ENCODE measurements at regions not wholly inside any gene's neighbourhood (a gene's known extent, or its start where the extent isn't known, plus 50 kb on each side); places are given as distances from the start of the nearest gene placed in this dataset.
A peak's percentile ranks its signal among the peaks of the same experiment; 100 is the strongest.
"Not testable (repeated sequence)": the region's sequence is repeated elsewhere in the genome, so short reads cannot be mapped to it uniquely, and the experiment has no call there.

DNA sequence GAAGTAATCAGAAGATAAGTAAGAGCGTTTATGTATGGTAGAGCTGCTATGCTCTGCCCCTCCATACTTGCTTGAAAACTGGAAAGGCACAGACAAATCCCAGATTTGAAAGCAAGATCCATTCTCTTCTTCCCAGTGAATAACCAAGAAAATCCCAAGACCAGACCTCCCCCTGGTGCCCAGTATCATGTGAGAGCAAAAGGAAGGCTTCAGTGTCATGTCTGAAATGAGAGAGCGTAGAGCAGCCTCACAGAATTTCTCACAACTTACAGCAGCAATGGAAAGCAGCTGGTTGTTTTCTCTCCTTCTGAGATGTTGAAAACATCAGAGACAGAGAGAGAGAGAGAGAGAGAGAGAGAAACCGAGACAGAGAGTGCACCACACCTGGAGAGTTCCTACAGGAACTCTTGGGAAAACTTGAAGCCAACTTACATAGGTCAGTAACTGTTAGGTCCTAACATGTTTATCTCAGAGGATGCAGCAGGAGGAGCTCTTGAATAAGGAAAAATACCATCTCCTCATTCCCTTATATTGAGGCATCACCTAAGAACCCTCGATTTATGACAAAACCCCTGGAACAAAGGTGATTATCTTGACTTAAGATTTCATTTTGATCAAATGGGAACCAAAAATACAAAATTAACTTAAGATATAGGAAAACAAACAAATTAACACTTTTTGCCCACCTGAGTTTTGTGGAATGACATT lies 273.3 kb downstream of the NSUN3 start:
- DNase-seq = peak; percentile 3

DNA sequence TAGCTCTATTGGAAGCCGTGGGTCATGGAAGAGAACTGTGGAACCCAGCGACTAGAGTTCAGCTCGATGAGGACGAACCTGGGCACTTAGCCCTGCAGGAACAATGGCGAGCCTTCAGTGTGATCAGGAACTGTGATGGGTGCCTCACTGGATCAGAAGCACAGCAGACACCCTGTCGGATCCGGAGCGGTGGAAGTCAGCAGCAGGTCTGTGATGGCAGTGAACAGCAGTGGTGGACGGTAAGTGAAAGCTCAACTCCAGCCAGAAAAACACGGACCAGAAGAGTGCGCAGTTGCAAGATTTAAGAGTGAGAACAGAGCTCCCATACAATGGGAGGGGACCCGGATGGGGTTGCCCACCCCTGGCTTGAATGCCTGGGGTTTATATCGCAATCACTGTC lies 282.2 kb downstream of the NSUN3 start:
- no peak for DNase-seq

DNA sequence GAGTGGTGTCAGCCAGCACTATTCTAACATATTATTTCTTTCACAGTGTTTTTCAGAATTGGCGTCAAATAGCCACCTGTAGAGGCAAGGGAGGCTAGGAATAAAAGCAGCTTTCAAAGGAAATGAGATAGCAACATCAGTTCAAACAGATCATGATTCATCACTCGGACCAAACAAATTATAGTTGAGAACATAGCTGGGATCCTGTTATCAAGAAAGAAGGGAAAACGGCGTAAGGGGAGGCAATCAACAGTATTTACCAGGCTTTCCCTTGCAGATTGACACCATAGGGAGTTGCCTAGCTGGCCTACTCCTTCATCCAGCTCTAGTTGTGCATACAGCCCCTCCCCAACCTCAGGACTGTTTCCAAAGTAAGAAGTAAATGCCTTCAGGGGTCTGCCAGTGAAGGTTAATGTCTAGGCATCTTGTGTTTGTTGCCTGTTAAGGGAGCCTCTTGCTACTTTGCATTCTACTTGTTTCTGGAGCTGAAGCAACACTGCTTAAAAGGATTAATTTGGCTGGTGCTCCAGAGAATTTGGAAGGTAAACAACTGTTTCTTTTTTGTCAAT lies 286.5 kb downstream of the NSUN3 start:
- DNase-seq = no peak

DNA sequence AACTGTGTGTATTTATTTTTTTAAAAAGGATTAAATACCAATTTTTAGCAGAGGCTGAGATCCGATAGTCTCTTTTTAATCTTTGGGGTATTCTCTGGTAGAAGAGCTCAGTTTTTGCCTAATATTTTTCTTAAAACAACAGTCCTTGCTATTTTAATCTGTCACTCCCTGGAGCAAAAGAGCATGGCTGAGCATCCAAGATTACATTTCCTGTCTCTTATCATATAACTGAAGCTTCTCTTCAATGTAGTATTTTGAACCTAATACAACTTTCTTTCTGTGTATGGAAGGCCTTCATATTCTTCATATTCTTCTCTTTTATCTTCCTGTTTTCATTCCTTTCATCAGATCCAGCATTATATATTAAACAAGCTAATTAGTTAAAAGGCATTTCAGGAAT lies 293.7 kb downstream of the NSUN3 start:
- no peak for DNase-seq

DNA sequence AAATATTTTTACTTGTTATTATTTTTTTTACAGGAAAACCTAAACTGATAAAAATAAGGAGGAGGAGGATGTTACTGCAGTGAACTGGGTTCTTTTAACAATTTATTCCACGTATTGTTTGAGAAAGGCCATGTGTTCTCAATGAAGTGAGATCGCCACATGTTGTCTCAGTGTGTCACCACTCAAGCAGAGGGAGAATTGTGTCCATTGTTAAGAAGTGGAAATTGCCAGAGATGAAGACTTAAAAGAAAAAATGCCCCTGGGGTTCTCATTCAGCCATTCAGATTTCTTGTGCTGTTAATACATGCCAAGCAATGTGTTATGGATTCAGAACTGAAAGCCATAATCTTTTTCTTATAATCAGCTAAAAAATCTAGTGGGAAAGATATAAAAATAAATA lies 297.1 kb downstream of the NSUN3 start:
- no peak for DNase-seq

DNA sequence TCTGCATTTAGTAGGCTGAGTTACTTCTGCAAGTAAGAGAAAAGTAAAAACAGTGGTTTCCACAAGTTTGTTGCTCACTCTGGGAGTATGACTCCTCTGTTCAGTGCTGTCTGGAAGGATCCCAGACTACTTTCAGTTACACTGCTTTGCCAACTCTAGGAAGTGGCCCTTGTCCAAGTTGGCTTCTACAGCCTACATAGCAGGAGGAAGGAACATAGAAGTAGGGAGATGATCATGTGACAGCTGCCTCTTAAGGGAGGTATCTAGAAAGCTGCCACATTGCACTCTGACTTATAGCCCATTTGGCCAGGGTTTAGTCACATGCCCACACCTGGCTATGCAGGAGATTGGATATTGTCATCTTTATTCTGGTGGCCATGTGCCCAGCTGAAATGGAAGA lies 298.1 kb downstream of the NSUN3 start:
- DNase-seq = no peak

DNA sequence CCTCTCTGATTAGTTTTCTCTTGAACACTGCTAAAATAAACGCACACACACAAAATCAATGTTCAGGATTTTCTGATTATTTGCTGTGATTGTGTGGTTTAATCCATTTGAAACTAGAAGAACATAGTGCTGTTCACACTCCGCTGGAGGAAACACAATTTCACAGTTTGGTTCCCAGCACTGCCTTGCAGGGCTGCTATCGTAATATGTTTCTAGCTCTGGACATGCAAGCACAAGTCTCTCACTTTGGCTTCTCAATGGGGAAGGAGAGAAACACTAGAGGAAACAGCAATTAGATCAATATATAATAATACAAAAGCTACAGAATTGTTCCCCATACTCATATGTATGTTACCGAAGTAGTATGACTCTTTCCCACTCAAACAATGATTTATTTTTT lies 299.5 kb downstream of the NSUN3 start:
- no peak for DNase-seq

DNA sequence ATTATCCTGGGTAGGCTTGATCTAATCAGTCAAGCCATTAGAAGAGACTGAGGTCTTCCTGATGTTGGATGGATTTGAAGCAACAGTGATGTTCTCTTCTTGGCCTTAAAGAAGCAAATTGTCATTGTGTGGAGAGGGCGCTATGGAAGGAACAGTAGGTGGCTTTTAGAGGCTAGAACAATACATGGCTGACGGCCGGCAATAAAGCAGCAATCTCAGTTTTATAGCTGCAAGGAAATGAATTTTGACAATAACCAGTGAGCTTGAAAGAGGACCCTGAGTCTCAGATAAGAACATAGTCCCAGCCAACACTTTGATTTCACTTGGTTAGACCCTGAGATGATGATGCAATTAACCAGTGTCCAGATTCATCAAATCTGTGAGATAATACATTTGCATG lies 302.1 kb downstream of the NSUN3 start:
- DNase-seq = no peak

DNA sequence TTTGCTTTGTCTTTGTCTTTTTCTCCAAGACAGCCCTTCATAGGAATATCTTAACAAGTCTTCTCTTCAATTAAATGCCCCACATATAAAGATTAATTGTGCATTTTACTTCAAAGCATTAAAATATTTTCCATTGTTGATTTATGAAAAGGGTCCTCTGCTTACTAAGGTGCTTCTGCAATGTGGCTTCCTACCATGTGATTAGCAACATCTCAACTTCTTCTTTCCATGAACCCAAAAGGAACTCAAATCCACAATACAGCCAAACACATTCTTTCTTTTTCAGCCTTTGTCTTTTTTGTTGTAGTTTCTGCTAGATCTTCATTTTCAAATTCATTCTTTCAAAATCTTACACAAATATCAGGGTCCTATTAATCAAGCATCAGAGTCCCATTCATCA lies 309.2 kb downstream of the NSUN3 start:
- DNase-seq = no peak

DNA sequence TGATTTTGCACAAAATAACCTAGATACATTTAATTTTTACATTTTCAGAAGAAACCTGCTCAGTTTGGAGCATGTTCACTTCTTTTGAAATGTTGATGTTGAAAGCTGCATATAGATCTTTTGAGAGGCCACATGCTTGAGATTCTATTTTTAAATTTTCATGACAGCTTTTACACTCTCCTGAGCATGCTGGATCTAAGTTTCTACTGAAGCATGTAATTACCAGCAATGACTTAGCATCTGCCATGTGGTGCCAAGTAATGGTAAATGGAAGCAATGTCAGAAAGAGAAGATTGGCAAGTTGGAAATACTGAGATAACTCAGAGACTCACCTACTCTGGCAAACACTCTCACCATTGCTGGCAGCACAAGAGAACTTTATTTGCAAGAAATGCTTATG lies 310.6 kb downstream of the NSUN3 start:
- DNase-seq = no peak

DNA sequence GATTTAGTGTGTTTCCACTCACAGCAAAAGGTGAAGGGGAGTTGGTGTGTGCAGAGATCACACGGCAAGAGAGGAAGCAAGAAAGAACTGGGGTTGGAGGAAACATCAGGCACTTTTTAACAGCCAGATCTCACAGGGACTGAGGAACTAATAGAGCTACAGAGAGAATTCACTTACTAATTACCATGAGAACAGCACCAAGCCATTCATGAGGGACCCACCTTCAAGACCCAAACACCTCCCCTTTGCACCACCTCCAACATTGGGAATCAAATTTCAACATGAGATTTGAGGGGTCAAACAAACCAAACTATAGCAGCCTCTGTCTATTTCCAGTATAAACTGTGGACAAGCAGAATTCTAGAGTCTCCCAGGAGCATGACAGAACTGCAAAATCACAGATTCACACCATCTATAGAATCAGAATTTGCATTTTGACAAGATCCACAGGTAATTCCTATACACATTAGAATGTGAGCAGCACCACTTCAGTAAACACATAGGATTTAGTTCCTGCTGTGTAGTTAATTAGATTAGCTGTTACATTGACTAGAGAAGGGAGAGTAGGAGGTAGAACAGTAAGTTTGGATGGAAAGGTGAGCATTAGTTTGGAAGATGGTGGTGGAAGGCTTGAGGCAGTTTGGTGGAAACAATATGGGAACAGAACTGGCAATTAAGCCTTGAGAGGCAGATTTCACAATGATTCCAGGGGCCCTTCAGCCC lies 311.7 kb downstream of the NSUN3 start:
- DNase-seq = no peak

DNA sequence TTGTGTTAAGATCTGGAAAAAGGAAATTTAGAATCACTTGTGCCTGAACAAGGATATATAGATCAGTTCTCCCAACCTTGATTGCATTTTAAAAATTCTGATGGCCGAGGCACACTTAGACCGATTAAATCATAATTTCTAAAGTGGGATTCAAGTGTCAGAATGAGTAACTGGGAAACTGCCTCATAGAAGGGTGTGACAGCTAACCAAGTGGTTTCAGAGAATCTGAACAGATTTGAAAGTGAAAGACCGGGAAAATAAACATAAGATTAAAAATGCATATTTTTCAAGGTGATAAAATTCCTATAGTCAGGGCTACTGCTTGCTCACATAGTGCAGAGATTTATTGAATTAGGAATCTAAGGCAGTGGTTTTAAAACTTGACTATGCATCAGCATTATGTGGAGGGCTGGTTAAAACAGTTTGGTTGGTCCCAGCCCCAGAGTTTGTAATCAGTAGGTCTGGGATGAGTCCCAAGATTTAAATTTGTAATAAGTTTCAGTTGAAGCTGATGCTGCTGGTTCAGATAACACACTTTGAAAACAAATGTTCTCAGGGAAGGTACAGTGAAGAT lies 314.3 kb downstream of the NSUN3 start:
- not testable (repeated sequence) for DNase-seq

DNA sequence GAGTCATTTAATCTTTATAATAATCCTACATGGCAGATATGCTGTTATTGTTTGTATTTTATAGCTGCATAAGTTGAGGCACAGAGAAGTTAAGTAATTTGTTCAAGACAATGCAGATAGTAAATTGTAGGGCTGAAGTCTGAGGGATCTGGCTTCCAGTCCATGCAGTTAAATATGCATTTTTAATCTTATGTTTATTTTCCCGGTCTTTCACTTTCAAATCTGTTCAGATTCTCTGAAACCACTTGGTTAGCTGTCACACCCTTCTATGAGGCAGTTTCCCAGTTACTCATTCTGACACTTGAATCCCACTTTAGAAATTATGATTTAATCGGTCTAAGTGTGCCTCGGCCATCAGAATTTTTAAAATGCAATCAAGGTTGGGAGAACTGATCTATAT lies 315.0 kb downstream of the NSUN3 start:
- not testable (repeated sequence) for DNase-seq

DNA sequence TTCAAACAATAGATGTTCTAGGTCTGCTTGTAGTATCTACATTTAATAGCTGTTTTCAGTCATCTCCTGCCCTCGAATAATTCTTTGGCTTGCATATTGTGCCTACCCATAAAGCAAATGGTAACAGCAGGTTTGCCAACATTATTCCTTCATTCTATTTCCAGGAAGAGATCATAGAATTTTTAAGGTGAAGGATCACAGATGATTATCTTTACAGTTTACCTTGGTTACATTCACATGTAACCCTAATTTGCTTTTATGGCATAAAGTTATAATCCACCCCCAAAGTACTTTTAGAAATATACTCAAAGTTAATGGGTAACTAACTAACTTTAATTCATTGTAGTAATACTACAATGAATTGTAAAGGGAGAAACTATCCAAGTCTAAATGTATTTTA lies 315.5 kb downstream of the NSUN3 start:
- DNase-seq = no peak

DNA sequence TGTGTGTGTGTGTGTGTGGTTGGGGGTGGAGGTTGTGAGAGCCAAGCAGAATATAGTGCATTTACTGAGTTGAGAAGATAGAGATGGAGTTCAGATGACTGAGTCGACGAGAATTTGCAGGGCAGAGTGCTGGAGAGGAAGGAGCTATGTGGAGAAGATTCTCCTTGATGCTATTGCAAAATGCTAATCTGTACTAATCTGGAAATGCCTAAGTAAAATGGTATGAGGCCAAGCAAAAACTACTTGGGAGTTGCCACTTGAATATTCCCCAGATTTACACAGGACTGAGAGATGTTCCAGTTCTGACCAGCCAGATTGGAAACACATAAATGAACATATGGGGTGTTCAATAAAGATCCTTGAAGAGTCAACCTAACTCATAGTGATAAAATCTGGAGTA lies 316.4 kb downstream of the NSUN3 start:
- DNase-seq = no peak

DNA sequence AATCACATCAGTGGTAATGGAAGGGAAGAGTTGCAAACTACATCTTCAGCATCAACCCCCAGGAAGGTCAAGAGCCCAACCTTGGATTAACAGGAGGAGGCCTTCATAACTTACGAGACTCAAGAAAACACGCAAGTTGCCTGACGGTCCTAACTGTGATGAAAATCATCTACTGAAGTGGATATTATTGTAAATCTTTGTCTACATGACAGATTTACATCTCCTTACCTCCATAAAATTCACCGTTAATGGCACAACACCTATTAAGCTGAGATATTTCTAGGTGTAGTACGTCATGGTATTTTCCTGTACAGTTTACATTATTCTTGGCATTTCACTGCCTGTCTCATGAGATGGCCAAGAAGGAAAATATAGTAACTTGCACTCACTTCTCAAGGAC lies 332.0 kb downstream of the NSUN3 start:
- DNase-seq = no peak

DNA sequence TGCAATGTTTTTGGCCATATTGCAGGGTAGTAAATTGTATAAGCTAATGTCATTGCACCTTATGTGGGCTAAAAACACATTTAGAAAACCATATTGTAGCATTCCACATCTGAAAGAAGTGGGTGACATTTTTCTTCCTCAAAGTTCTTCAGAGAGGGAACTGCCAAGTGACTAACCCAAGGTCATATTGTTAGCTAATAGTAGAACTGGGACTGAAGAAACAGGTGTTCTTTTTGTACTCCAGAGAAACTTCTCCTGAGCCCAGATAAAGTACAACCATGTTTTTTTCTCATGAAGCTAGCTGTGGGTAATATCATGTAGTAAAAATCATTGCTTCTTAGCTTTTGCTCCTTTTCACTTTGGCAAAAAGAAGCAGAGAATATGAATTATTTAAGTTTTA lies 333.0 kb downstream of the NSUN3 start:
- no peak for DNase-seq

DNA sequence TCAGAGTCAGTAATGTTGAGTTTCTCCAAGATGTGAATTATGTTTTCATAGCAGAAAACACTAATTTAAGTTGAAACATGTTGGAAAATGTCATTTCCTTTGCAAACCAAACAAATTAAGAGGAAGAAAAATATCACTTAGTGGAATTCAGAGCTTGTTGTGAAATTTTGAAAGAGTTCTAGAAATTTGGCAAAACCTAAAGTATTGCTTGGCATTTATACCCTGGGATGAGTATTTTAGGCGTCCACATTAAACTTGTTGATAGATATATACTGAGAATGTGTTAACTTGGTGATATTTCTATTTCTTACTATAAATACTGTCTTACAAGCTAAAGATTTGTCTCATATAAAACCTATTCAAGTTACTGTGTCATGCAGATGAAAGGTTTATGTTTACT lies 335.2 kb downstream of the NSUN3 start:
- DNase-seq = no peak

DNA sequence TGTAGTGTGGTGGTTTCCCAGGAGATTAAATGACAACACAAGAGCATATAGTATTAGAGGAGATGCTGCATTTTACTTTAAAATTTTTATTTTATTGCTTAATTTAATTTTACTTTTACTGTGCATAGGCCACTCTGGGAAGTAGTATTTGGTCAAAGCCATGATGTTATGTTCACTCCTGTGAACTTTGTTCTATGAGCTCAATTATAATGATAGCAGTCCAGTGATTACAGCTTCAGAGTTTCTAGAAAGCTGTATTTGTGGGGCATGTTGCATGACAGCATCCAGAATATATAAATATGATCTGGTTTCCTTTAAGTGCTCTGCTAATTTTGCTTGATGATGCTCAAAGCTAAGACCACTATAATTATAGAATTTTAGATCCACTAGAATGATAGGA lies 338.6 kb downstream of the NSUN3 start:
- DNase-seq = no peak

DNA sequence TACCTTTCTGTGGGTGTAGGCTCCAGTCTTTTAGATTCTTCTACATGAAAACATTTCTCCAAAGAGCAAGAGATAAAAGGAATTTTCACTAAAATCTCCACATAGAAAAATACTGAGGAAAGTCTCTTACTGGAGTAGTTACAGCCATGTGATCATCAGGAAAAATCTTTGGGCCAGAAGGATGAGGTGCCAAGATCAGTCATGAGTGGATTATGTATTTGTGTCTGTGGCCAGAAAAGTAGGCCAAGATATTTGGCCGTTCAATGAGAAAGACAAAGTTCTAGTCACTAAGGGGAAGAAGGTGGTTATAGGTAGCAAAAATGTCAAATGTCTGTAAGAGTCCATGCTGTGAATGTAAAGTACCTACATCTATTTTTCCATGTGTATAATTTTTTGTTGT lies 339.3 kb downstream of the NSUN3 start:
- DNase-seq = no peak

DNA sequence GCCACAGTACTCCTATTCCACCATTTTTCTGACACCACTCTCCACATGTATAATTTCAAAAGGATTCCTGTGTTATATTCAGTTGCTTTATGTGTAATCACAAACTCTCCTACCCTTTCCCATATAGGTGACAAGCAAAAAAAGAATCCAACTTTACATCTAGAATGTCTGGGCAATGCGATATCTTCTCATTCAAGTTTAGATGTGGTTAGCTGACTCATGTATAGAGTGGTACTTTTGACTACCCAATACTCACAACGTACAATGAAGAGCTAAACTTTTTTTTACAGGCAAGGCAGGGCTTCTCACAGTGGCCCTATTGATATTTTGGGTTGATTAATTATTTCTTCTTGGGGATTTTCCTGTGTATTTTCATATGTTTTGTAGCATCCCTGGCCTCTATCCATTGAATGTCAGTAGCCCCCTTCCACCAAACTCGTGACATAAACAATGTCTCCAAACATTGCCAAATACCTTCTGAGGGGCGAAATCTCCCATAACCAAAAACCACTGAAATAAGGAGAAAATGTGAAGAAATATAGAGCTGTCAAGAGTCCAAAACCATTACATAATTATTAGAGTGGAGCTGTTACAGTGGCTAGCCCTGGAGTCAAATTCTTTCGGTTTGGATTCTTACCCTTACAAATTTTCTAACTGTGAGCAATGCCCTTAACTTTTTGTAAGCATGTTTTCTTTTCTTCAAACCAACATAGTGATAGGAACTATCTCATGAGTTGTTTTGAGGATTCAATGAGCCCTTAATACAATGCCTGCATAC lies 342.6 kb downstream of the NSUN3 start:
- no peak for DNase-seq

DNA sequence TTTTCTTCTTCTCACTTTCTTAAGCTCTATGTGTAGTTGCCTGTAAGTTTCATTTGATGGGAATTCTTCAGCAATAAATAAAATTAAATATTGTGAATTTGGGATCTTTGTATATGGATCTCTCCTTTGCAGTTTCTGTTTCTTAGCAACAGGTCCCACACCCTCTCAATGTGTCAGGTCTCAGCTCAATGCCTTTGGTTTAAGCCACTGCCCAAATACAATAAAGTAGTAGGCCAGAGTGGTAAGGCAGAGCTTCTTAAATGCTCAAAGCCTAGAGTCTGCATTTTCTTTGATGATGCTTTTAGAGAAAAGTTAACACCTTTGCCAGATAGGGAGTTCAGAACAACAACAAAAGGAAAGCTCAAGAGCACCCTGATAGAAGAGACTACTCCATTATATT lies 343.7 kb downstream of the NSUN3 start:
- no peak for DNase-seq

DNA sequence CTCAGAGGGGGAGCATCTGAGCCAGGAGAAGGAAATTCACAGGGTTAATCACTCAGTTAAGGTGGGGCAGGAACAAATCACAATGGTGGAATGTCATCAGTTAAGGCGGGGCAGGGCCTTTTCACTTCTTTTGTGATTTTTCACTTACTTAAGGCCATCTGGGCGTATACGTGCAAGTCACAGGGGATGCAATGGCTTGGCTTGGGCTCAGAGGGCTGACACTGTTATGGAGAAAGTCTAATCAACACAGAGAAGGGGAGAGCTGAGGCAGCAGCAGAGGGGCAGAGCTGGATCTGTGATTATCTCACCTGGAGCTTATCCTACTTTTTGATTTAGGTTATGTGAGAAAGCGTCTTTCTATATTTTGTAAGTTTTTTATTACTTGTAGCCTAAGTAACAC lies 350.1 kb downstream of the NSUN3 start:
- DNase-seq = not testable (repeated sequence)

Measured in DMS 273 treated with DMSO at 0.1 percent for 48 hours (cell line).